IPS-11a (cell line): ENCODE measurements at regions not wholly inside any gene's neighbourhood (a gene's known extent, or its start where the extent isn't known, plus 50 kb on each side); places are given as distances from the start of the nearest gene placed in this dataset.
"Not testable (repeated sequence)": the region's sequence is repeated elsewhere in the genome, so short reads cannot be mapped to it uniquely, and the experiment has no call there.

Experiments
- H3K4me3 ChIP-seq: one replicate; pipeline ENCODE4 v1.5.1; 2013; ENCODE audit warnings: low read depth, low read length, control low read depth

GRCh38 chr3:182389071-182389815 lies 404.1 kb upstream of the ATP11B start:
- H3K4me3 ChIP-seq: no peak overlapping the region

GRCh38 chr3:182390421-182390820 lies 402.9 kb upstream of the ATP11B start:
- no peak overlapping the region for H3K4me3 ChIP-seq

GRCh38 chr3:182392182-182392937 lies 400.9 kb upstream of the ATP11B start:
- no peak overlapping the region for H3K4me3 ChIP-seq

GRCh38 chr3:182393151-182393550 lies 400.2 kb upstream of the ATP11B start:
- no peak overlapping the region for H3K4me3 ChIP-seq

- no peak overlapping the region for H3K4me3 ChIP-seq
These were observed 399.4 kb upstream of the ATP11B start for GRCh38 chr3:182393830-182394367.

- H3K4me3 ChIP-seq: no peak overlapping the region
These were observed 396.1 kb upstream of the ATP11B start for GRCh38 chr3:182397164-182397563.

GRCh38 chr3:182399978-182400737 lies 393.1 kb upstream of the ATP11B start:
- no peak overlapping the region for H3K4me3 ChIP-seq

GRCh38 chr3:182400838-182401237 lies 392.5 kb upstream of the ATP11B start:
- no peak overlapping the region for H3K4me3 ChIP-seq

- no peak overlapping the region for H3K4me3 ChIP-seq
These were observed 389.3 kb upstream of the ATP11B start for GRCh38 chr3:182404031-182404430.

GRCh38 chr3:182405759-182406158 lies 387.5 kb upstream of the ATP11B start:
- no peak overlapping the region for H3K4me3 ChIP-seq

GRCh38 chr3:182406786-182407185 lies 386.5 kb upstream of the ATP11B start:
- H3K4me3 ChIP-seq: no peak overlapping the region

GRCh38 chr3:182410051-182410450 lies 383.3 kb upstream of the ATP11B start:
- no peak overlapping the region for H3K4me3 ChIP-seq

GRCh38 chr3:182412066-182412465 lies 381.2 kb upstream of the ATP11B start:
- H3K4me3 ChIP-seq: no peak overlapping the region

- H3K4me3 ChIP-seq: no peak overlapping the region
These were observed 380.2 kb upstream of the ATP11B start for GRCh38 chr3:182413061-182413460.

GRCh38 chr3:182413682-182414081 lies 379.6 kb upstream of the ATP11B start:
- H3K4me3 ChIP-seq: no peak overlapping the region

GRCh38 chr3:182414586-182414985 lies 378.7 kb upstream of the ATP11B start:
- H3K4me3 ChIP-seq: no peak overlapping the region

GRCh38 chr3:182420741-182421140 lies 372.6 kb upstream of the ATP11B start:
- no peak overlapping the region for H3K4me3 ChIP-seq

GRCh38 chr3:182424006-182424405 lies 369.3 kb upstream of the ATP11B start:
- no peak overlapping the region for H3K4me3 ChIP-seq

- not testable (repeated sequence) for H3K4me3 ChIP-seq
These were observed 367.2 kb upstream of the ATP11B start for GRCh38 chr3:182425926-182426718.

- not testable (repeated sequence) for H3K4me3 ChIP-seq
These were observed 361.3 kb upstream of the ATP11B start for GRCh38 chr3:182431972-182432371.

GRCh38 chr3:182435860-182436259 lies 357.4 kb upstream of the ATP11B start:
- H3K4me3 ChIP-seq: no peak overlapping the region
